ENCODE measurements at regions not wholly inside any gene's neighbourhood (a gene's known extent, or its start where the extent isn't known, plus 50 kb on each side); places are given as distances from the start of the nearest gene placed in this dataset.

DNA sequence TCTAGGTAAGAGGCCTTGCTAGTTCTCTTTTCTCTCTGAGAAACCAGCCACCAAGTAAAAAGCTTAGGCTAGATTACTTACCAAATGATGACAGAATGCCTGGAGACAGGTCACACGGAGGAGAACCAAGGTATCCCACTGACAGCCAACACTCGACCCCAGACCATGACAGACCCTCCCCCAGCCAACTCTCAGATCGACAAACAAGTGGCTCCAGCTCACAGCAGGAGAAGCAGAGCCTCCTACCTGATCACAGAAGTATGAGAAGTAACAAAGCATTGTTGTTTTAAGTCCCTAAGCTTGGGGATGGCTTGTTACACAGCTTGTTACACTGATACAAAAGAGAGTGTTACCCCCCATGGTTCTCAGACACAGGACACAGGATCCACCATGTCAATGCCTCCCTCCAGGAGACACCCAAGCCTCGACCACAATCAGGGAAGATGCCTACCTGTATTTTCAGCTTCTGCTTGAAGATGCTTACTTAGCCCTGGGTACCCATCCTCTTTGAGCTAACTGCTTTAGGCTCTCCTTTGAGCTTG, 423.8 kb upstream of the JARID2 start:
- Histone ChIP-seq H3K36me3 (no peaks in the 10 kb centered on the region), H3K9me3 (no peaks in the 10 kb centered on the region), H3K27me3 (no peaks in the 10 kb centered on the region), H3K4me3 (no peak overlapping the region), H3K27ac (no peak overlapping the region), H3K4me1 (peaks cover 15% of the 10 kb centered on the region)
- intact Hi-C loops (cut with DNase I) = no loop called here
- DNase-seq (ENCODE audit: extremely low spot score in 2 of 2) = no peak
- TF ChIP-seq POLR2AphosphoS5 (IDR thresholded peaks at IDR 0.05; ENCODE audit: insufficient read depth in 1 of 2, low read depth in 1 of 2) = no peak
- TF ChIP-seq, protein P1, sequence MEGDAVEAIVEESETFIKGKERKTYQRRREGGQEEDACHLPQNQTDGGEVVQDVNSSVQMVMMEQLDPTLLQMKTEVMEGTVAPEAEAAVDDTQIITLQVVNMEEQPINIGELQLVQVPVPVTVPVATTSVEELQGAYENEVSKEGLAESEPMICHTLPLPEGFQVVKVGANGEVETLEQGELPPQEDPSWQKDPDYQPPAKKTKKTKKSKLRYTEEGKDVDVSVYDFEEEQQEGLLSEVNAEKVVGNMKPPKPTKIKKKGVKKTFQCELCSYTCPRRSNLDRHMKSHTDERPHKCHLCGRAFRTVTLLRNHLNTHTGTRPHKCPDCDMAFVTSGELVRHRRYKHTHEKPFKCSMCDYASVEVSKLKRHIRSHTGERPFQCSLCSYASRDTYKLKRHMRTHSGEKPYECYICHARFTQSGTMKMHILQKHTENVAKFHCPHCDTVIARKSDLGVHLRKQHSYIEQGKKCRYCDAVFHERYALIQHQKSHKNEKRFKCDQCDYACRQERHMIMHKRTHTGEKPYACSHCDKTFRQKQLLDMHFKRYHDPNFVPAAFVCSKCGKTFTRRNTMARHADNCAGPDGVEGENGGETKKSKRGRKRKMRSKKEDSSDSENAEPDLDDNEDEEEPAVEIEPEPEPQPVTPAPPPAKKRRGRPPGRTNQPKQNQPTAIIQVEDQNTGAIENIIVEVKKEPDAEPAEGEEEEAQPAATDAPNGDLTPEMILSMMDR (IDR thresholded peaks at IDR 0.05) = no peak
- no peak for TF ChIP-seq POLR2A (IDR thresholded peaks at IDR 0.05)

DNA sequence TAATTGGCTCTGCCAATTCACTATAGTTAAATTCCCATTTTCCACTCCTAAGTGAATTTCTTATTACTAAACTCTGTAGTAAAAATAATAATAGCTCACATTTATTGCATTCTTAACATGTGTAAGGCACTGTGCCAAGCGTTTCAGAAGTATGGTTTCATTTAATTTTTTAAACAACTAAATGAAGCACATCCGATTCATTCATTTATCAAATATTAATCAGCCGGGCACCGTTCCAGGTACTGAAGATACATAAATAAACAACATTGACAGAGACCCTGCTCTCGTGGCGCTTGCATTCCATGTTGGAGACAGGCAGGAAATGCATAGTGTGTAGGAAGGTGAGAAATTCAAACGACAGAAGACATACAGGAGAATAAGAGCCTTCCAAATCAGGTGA, 423.2 kb upstream of the JARID2 start:
- intact Hi-C loops (cut with DNase I) = no loop called here
- Histone ChIP-seq H3K27ac (no peak overlapping the region), H3K36me3 (no peaks in the 10 kb centered on the region), H3K9me3 (no peaks in the 10 kb centered on the region), H3K4me3 (no peak overlapping the region), H3K27me3 (no peaks in the 10 kb centered on the region), H3K4me1 (peaks cover 15% of the 10 kb centered on the region)
- no peak for DNase-seq (ENCODE audit: extremely low spot score in 2 of 2)
- TF ChIP-seq POLR2AphosphoS5 (IDR thresholded peaks at IDR 0.05; ENCODE audit: insufficient read depth in 1 of 2, low read depth in 1 of 2) = no peak
- no peak for TF ChIP-seq POLR2A (IDR thresholded peaks at IDR 0.05)
- TF ChIP-seq, protein P1 (IDR thresholded peaks at IDR 0.05) = no peak

- intact Hi-C loops (cut with DNase I) = no loop called here
- Histone ChIP-seq H3K27ac (no peak overlapping the region), H3K27me3 (no peaks in the 10 kb centered on the region), H3K4me3 (no peak overlapping the region), H3K36me3 (no peaks in the 10 kb centered on the region), H3K9me3 (no peaks in the 10 kb centered on the region), H3K4me1 (peaks cover 15% of the 10 kb centered on the region)
- TF ChIP-seq POLR2A (IDR thresholded peaks at IDR 0.05) (no peak), POLR2AphosphoS5 (IDR thresholded peaks at IDR 0.05; ENCODE audit: insufficient read depth in 1 of 2, low read depth in 1 of 2) (no peak)
- TF ChIP-seq, protein P1 (IDR thresholded peaks at IDR 0.05) = no peak
- no peak for DNase-seq (ENCODE audit: extremely low spot score in 2 of 2)
Observed at GRCh38 chr6:14824060-14824459, 421.8 kb upstream of the JARID2 start.

- no peak for DNase-seq (ENCODE audit: extremely low spot score in 2 of 2)
- TF ChIP-seq, protein P1 (IDR thresholded peaks at IDR 0.05) = no peak
- TF ChIP-seq POLR2AphosphoS5 (IDR thresholded peaks at IDR 0.05; ENCODE audit: insufficient read depth in 1 of 2, low read depth in 1 of 2) = no peak
- no peak for TF ChIP-seq POLR2A (IDR thresholded peaks at IDR 0.05)
- intact Hi-C loops (cut with DNase I) = no loop called here
- H3K4me1 ChIP-seq = peaks cover 15% of the 10 kb centered on the region
- no peak overlapping the region for H3K27ac ChIP-seq
- no peaks in the 10 kb centered on the region for H3K27me3 ChIP-seq
- H3K36me3 ChIP-seq = no peaks in the 10 kb centered on the region
- no peak overlapping the region for H3K4me3 ChIP-seq
- no peaks in the 10 kb centered on the region for H3K9me3 ChIP-seq
Observed at GRCh38 chr6:14824484-14825275, 421.2 kb upstream of the JARID2 start.

GRCh38 chr6:14826456-14826855, 419.4 kb upstream of the JARID2 start:
- no peak for DNase-seq (ENCODE audit: extremely low spot score in 2 of 2)
- no peaks in the 10 kb centered on the region for H3K9me3 ChIP-seq
- H3K27ac ChIP-seq = no peak overlapping the region
- H3K36me3 ChIP-seq = no peaks in the 10 kb centered on the region
- H3K4me3 ChIP-seq = no peak overlapping the region
- intact Hi-C loops (cut with DNase I) = no loop called here
- TF ChIP-seq, protein P1 (IDR thresholded peaks at IDR 0.05) = no peak
- TF ChIP-seq POLR2AphosphoS5 (IDR thresholded peaks at IDR 0.05; ENCODE audit: insufficient read depth in 1 of 2, low read depth in 1 of 2) (no peak), POLR2A (IDR thresholded peaks at IDR 0.05) (no peak)
- peaks cover 15% of the 10 kb centered on the region for H3K4me1 ChIP-seq
- H3K27me3 ChIP-seq = no peaks in the 10 kb centered on the region
